Lower lobe of right lung (tissue), 2 donors: ENCODE measurements at regions not wholly inside any gene's neighbourhood (a gene's known extent, or its start where the extent isn't known, plus 50 kb on each side); places are given as distances from the start of the nearest gene placed in this dataset.
A peak's percentile ranks its signal among the peaks of the same experiment; 100 is the strongest.
"Not testable (repeated sequence)": the region's sequence is repeated elsewhere in the genome, so short reads cannot be mapped to it uniquely, and the experiment has no call there.

Source experiments
- ATAC-seq, 2 donors: fragments of 200-7000 bp; cut with Tn5 transposase; one replicate each; pipeline ENCODE4 v1.9.1; 2020 to 2022; ENCODE audit warnings: mild to moderate bottlenecking in 2 of 2, moderate library complexity in 2 of 2
- DNase-seq: peaks from one replicate; pipeline ENCODE4 v3.0.0-alpha.2; 2020
- H3K27ac ChIP-seq: fragments of 200-600 bp; one replicate; pipeline ENCODE4 v1.8.0; 2022
- H3K27me3 ChIP-seq: fragments of 200-600 bp; one replicate; pipeline ENCODE4 v1.8.0; 2022; ENCODE audit warnings: low read depth
- H3K36me3 ChIP-seq: fragments of 200-600 bp; one replicate; pipeline ENCODE4 v1.8.0; 2022; ENCODE audit warnings: mild to moderate bottlenecking
- H3K4me1 ChIP-seq: fragments of 200-600 bp; one replicate; pipeline ENCODE4 v1.8.0; 2022
- H3K4me3 ChIP-seq: fragments of 200-600 bp; one replicate; pipeline ENCODE4 v1.8.0; 2022; ENCODE audit warnings: mild to moderate bottlenecking
- H3K9me3 ChIP-seq: fragments of 200-600 bp; one replicate; pipeline ENCODE4 v1.8.0; 2022
- intact Hi-C: fragments of 100-400 bp; cut with DNase I; formaldehyde crosslinking; loops from one replicate; pipeline ENCODE4 v1.11.0; 2022
- TF ChIP-seq, protein P1 (sequence below): fragments of 200-600 bp; IDR thresholded peaks from one replicate; pipeline ENCODE4 v1.8.0; 2022; ENCODE audit warnings: antibody characterized with exemption, mild to moderate bottlenecking
- donor health status: DM: no; HTN: yes; CAD: no; lungs with severe emphysema.

DNA sequence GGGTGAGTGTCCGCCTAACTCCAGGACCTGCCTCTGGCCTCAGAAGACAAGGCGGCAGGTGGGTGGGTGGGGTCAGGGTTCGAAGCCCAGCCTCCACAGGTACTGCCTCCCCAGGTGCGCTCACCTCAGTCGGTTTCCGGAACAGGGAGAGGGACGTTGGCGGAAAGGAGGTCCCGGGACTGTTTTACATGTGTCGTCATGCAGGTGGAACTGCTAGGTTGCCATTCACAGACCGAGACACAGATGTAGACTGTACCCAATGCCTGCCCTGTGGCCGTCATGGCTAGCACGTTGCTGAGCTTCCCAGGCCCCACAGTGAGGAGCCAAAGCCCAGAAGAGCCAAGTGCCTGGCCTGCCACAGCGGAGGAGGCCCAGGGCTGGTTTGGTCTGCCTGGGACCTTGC is 284.0 kb upstream of the HS6ST1 start:
- TF ChIP-seq, protein P1, sequence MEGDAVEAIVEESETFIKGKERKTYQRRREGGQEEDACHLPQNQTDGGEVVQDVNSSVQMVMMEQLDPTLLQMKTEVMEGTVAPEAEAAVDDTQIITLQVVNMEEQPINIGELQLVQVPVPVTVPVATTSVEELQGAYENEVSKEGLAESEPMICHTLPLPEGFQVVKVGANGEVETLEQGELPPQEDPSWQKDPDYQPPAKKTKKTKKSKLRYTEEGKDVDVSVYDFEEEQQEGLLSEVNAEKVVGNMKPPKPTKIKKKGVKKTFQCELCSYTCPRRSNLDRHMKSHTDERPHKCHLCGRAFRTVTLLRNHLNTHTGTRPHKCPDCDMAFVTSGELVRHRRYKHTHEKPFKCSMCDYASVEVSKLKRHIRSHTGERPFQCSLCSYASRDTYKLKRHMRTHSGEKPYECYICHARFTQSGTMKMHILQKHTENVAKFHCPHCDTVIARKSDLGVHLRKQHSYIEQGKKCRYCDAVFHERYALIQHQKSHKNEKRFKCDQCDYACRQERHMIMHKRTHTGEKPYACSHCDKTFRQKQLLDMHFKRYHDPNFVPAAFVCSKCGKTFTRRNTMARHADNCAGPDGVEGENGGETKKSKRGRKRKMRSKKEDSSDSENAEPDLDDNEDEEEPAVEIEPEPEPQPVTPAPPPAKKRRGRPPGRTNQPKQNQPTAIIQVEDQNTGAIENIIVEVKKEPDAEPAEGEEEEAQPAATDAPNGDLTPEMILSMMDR, result no peak
- Histone ChIP-seq H3K4me3 (no peak overlapping the region), H3K27ac (no peak overlapping the region), H3K36me3 (no peaks in the 10 kb centered on the region), H3K27me3 (no peaks in the 10 kb centered on the region), H3K4me1 (peaks cover 6% of the 10 kb centered on the region), H3K9me3 (no peaks in the 10 kb centered on the region)
- intact Hi-C loops, result no loop called here
- DNase-seq, result peak; percentile 25
- no peak for ATAC-seq

DNA sequence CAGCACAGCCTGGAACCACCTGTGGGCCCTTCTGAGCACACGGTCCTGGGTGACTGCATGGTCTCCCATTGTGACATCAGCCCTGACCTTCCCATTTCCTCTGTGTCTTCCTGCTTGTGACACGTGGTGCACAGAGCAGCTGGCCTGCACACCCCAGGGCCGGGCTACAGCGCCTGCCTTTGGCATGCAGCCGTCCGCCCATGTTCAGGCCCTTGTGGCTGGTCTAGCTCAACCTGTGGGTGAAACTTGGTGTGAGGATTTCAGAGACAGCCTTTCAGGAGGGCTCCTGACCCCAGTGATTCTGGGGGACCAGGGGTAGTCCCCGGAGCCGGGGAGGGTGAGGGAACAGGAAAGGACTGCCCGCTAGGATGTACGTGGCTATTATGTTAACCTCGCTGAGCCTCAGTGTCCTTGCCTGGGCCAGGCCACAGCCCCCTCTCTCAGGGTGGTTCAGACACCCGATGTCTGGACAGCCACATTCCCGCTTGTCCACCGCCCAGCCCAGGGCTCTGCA is 284.8 kb upstream of the HS6ST1 start:
- ATAC-seq, result peak; percentile 39 to 56
- TF ChIP-seq, protein P1, result no peak
- intact Hi-C loops, result no loop called here

DNA sequence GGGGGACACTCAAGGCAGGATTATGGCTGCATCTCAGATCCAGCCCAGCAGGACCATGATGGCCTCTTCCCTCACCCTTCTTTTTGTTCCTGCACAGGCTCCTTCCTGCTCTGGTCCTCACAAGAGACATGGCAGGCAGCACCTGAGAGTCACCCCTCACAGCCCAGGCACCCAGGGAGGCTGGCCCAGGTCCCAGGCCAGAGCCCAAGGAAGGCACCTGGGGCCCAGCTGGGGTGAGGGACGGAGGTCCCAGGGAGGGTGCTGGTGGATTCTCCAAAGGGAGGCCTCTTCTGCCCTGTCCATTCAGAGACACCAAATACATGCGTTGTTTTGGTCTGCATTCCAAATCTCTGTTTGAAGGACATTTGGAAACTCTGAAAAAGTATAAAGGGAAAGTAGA is 285.4 kb upstream of the HS6ST1 start:
- intact Hi-C loops, result no loop called here
- TF ChIP-seq, protein P1, result no peak
- H3K36me3 ChIP-seq, result no peaks in the 10 kb centered on the region
- ATAC-seq (no peak), DNase-seq (no peak)
- no peak overlapping the region for H3K4me3 ChIP-seq
- no peaks in the 10 kb centered on the region for H3K27me3 ChIP-seq
- no peaks in the 10 kb centered on the region for H3K9me3 ChIP-seq
- H3K27ac ChIP-seq, result no peak overlapping the region
- H3K4me1 ChIP-seq, result peaks cover 6% of the 10 kb centered on the region

More for the DNA sequence above, 284.8 kb upstream of the HS6ST1 start:
- H3K27ac ChIP-seq, result no peak overlapping the region
- no peaks in the 10 kb centered on the region for H3K27me3 ChIP-seq
- H3K36me3 ChIP-seq, result no peaks in the 10 kb centered on the region
- DNase-seq, result peak; percentile 50
- no peaks in the 10 kb centered on the region for H3K9me3 ChIP-seq
- H3K4me3 ChIP-seq, result no peak overlapping the region
- H3K4me1 ChIP-seq, result peaks cover 6% of the 10 kb centered on the region

DNA sequence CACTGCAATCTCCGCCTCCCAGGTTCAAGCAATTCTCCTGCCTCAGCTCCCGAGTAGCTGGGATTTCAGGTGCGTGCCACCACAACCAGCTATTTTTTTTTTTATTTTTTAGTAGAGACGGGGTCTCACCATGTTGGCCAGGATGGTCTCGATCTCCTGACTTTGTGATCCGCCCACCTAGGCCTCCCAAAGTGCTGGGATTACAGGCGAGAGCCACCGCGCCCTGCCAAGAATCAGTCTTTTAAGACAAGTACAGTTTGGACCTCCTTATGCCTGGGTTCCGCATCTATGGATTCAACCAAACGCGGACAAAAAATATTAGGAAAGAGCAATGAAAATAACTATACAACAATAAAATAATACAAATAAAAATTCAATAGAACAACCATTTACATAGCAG is 285.9 kb upstream of the HS6ST1 start:
- DNase-seq, H3K27me3 ChIP-seq, ATAC-seq, intact Hi-C loops, H3K4me3 ChIP-seq, H3K27ac ChIP-seq, H3K4me1 ChIP-seq, H3K36me3 ChIP-seq, H3K9me3 ChIP-seq: not testable (repeated sequence)

DNA sequence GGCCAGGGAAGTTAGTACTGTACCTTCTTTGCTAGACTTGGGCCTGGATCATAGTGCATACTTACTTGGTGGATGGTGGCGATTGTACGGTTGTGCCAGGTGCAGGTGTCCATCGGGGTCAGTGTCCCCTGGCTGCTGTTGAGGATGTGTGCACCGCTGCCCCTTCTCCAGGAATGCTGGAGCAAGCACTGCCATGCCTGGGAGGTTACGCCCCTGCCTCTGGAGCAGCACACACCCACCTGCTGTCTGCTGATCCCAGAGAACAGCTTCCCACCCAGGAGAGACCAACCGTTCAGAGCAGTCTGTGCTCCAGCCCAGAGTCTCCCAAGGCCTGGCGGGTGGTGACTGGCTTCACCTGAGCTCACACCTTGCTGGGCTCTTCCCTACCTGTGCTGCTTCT is 286.8 kb upstream of the HS6ST1 start:
- DNase-seq (peak; percentile 41), ATAC-seq (no peak)
- no peaks in the 10 kb centered on the region for H3K36me3 ChIP-seq
- no peaks in the 10 kb centered on the region for H3K27me3 ChIP-seq
- no peak overlapping the region for H3K27ac ChIP-seq
- H3K9me3 ChIP-seq, result no peaks in the 10 kb centered on the region
- peaks cover 6% of the 10 kb centered on the region for H3K4me1 ChIP-seq
- TF ChIP-seq, protein P1, result no peak
- no peak overlapping the region for H3K4me3 ChIP-seq
- intact Hi-C loops, result no loop called here

DNA sequence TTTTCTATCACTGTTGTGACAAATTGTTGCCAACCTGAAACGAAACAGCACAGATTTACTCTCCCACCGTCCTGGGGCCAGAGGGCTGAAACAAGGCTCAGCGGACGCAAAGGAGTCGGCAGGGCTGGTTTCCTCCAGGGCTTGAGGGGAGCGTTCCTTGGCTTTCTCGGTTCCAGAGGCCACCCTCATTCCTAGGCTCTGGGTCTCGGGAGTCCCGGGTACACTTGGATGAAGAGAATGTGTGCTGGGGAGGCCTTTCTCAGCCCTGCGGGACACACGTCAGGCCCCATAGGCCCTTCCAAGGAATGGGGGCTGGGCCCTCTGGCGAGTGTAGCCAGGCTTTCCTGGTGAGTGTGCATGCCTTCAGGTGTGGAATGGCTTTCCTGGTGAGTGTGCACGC is 287.3 kb upstream of the HS6ST1 start:
- Histone ChIP-seq H3K36me3 (no peaks in the 10 kb centered on the region), H3K4me1 (peaks cover 6% of the 10 kb centered on the region), H3K27ac (no peak overlapping the region), H3K27me3 (no peaks in the 10 kb centered on the region), H3K9me3 (no peaks in the 10 kb centered on the region), H3K4me3 (no peak overlapping the region)
- TF ChIP-seq, protein P1, result no peak
- intact Hi-C loops, result no loop called here
- peak; percentile 17 for DNase-seq
- no peak for ATAC-seq
